ENCODE measurements at regions not wholly inside any gene's neighbourhood (a gene's known extent, or its start where the extent isn't known, plus 50 kb on each side); places are given as distances from the start of the nearest gene placed in this dataset.
"Not testable (repeated sequence)": the region's sequence is repeated elsewhere in the genome, so short reads cannot be mapped to it uniquely, and the experiment has no call there.

DNA sequence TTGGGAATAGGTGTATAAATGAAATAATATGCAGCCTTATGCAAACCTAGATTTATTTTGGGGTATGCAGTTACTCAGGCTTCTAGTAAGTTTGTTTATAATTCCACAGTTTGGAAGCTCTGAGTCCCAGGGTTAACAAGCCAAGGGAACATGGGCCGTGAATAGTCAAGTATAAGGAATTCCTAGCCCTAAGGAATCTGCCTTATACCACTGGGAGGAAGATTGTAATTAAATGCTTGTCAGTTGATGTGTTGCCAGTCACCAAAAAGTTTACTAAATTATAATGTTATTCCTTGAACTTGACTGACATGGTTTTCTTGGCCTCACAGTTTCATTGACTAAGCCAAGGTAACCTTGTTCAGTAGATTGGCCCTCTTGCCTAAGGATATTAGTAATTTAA lies 72.4 kb upstream of the SGO1 start:
- no peak for DNase-seq (ENCODE audit: low spot score)

GRCh38 chr3:20256144-20256543 lies 70.1 kb upstream of the SGO1 start:
- DNase-seq (ENCODE audit: low spot score): no peak

- DNase-seq (ENCODE audit: low spot score): no peak
These were observed 68.5 kb upstream of the SGO1 start for GRCh38 chr3:20254268-20255117.

DNA sequence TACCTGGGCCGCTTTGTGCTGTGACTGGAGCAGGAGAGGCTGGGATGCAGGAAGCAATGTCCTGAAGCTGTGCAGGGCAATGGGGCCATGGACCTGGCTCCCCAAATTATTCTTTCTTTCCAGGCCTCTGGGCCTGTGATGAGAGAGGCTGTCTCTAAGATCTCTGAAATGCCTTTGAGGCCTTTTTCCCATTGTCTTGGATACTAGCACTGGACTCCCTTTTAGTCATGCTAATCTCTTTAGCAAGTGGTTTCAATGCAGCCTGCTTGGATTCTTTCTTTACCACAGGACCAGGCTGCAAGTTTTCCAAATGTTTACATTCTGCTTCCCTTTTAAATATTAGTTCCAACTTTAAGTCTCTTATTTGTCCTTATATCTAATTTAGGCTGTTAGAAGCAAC lies 64.8 kb upstream of the SGO1 start:
- DNase-seq (ENCODE audit: low spot score): no peak

GRCh38 chr3:20250314-20250713 lies 64.3 kb upstream of the SGO1 start:
- no peak for DNase-seq (ENCODE audit: low spot score)

- DNase-seq (ENCODE audit: low spot score): no peak
These were observed 60.7 kb upstream of the SGO1 start for GRCh38 chr3:20246662-20247061.

GRCh38 chr3:20245781-20246180 lies 59.8 kb upstream of the SGO1 start:
- no peak for DNase-seq (ENCODE audit: low spot score)

GRCh38 chr3:20240154-20240883 lies 54.3 kb upstream of the SGO1 start:
- no peak for DNase-seq (ENCODE audit: low spot score)

DNA sequence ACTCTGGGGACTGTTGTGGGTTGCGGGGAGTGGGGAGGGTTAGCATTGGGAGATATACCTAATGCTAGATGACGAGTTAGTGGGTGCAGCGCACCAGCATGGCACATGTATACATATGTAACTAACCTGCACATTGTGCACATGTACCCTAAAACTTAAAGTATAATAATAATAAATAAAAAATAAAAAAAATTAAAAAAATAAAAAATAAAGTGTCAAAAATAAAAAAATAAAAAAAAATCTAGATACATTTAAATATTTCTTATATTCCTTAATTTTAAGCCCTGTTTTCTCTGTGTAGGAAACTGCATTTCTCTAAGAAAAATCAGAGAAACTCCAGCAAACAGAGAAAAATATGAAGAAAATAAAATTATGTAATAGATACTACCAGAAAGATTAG lies 52.2 kb upstream of the SGO1 start:
- not testable (repeated sequence) for DNase-seq (ENCODE audit: low spot score)

DNA sequence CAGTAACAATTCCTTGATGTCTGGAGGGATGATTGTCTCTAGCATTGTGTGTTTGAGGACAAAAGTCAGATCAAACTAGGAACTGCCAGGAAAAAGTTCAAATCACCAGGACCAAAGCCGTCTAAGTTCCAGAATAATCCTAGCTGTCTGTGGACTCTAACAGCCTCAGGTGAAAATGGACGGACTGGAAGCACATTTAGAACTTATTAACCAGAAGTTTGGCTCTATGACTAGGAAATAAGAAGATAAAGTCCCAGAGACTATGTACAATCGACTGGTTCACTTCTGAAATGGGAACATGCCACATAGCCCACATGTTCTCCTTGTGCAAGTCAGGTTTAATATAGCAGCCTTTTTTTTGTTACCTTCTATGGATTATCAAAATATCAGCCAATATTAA lies 50.6 kb upstream of the SGO1 start:
- no peak for DNase-seq (ENCODE audit: low spot score)

Small RNAs in the stretch of these regions (small RNA-seq; reads per million reads assigned to genes)
- gene RNU6-815P: 0 reads per million in 2 experiments
- 0 reads per million in 2 experiments for gene RNU6-822P

Measured in SK-N-DZ (cell line).